ENCODE measurements at regions not wholly inside any gene's neighbourhood (a gene's known extent, or its start where the extent isn't known, plus 50 kb on each side); places are given as distances from the start of the nearest gene placed in this dataset.

DNA sequence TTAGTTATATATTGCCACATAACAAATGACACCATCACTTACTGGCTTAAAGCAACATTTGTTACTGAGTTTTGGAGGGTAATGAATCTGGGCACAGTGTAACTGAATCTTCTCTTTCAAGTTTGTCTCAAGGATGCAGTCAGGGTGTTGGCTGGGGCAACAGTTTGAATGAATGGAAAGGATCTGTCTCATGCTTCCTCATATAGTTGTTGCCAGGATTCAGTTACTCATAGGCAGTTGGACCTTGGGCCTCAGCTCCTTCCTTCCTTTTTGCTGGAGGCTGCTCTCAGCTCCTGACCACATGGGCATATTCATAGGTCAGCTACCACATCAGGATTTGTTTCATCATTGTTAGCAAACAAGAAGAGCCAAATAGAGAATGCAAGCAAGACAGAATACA is 466.1 kb upstream of the MC4R start:
- TF ChIP-seq POLR2A (IDR thresholded peaks at IDR 0.05; ENCODE audit: low read length) (no peak), GATA1 (IDR thresholded peaks at IDR 0.05; ENCODE audit: low read depth, low read length) (no peak)
- no peak for DNase-seq

DNA sequence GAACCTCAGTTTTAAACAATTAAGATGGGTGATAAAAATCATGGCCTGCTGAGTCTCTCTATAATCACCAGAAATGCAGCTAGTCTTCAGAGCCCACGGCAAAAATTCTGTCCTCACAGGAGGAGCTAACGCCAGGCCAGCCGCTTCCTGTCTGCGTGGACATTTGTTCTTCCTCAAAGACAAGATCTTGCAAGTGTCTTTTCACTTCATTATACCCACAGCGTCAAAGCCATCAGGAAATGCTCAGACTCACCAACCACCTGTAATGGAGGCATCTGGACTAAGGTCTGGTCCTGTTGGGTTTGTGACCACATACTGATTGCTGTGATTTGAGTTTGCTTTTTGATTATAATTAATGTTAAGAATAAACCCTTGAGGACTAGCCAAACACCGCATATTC is 473.8 kb upstream of the MC4R start:
- TF ChIP-seq POLR2A (IDR thresholded peaks at IDR 0.05; ENCODE audit: low read length) (no peak), GATA1 (IDR thresholded peaks at IDR 0.05; ENCODE audit: low read depth, low read length) (no peak)
- DNase-seq, result no peak

DNA sequence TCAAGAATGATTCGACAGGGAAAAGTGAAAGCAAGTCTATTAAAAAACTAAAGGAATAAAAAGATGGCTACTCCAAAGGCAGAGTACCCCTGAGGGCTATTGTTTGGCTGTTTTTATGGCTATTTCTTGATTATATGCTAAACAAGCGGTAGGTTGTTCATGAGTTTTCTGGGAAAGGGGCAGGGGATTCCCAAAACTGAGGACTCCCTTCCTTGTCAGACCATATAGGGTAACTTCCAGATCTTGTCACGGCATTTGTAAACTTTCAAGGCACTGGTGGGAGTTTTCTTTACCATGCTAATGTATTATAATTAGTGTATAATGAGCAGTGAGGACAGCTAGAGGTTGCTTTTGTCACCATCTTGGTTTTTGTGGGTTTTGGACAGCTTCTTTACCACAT is 474.9 kb upstream of the MC4R start:
- no peak for TF ChIP-seq GATA1 (IDR thresholded peaks at IDR 0.05; ENCODE audit: low read depth, low read length)
- TF ChIP-seq POLR2A (IDR thresholded peaks at IDR 0.05; ENCODE audit: low read length), result no peak
- no peak for DNase-seq

DNA sequence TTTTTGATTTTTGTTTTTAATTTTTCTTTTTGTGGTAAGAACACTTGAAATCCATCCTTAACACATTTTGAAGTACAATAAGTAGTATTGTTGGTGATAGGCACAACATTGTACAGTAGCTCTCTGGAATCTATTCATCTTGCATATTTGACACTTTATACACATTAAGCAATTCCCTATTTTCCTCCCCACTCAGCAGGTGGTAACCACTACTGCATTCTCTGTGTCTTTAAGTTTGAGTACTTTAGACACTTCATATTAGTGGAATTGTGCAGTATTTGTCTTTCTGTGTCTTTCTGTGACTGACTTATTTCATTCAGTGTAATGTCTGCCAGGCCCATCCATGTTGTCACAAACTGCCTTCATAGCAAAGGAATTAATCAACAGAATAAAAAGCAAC is 471.7 kb upstream of the CDH20 start:
- TF ChIP-seq GATA1 (IDR thresholded peaks at IDR 0.05; ENCODE audit: low read depth, low read length) (no peak), POLR2A (IDR thresholded peaks at IDR 0.05; ENCODE audit: low read length) (no peak)
- DNase-seq, result no peak

GRCh38 chr18:60862988-60863387 is 470.2 kb upstream of the CDH20 start:
- TF ChIP-seq POLR2A (IDR thresholded peaks at IDR 0.05; ENCODE audit: low read length) (no peak), GATA1 (IDR thresholded peaks at IDR 0.05; ENCODE audit: low read depth, low read length) (no peak)
- DNase-seq, result no peak

DNA sequence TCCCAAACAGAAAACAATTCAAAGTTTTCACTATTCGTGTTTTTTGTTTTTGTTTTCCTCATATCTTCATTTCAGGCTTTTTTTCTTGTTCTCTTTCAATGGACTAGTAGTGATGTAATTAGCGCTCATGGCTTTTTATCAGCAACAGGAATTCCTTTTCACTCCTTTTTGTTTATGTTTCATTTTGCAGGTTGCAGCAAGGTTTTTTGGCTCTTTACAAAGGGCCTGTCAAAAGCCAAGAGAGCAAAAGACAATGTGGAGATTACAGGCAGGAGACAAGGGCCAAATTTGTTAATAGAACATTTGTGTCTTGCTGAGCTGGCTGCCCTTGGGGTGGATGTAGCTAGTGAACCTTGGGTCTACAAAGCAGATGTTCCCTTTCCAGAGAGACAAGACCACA is 467.4 kb upstream of the CDH20 start:
- TF ChIP-seq GATA1 (IDR thresholded peaks at IDR 0.05; ENCODE audit: low read depth, low read length) (no peak), POLR2A (IDR thresholded peaks at IDR 0.05; ENCODE audit: low read length) (no peak)
- no peak for DNase-seq

- no peak for TF ChIP-seq POLR2A (IDR thresholded peaks at IDR 0.05; ENCODE audit: low read length)
- no peak for TF ChIP-seq GATA1 (IDR thresholded peaks at IDR 0.05; ENCODE audit: low read depth, low read length)
- DNase-seq, result no peak
These were observed 462.7 kb upstream of the CDH20 start for GRCh38 chr18:60870261-60871153.

GRCh38 chr18:60872434-60872833 is 460.8 kb upstream of the CDH20 start:
- TF ChIP-seq POLR2A (IDR thresholded peaks at IDR 0.05; ENCODE audit: low read length) (no peak), GATA1 (IDR thresholded peaks at IDR 0.05; ENCODE audit: low read depth, low read length) (no peak)
- DNase-seq, result no peak

DNA sequence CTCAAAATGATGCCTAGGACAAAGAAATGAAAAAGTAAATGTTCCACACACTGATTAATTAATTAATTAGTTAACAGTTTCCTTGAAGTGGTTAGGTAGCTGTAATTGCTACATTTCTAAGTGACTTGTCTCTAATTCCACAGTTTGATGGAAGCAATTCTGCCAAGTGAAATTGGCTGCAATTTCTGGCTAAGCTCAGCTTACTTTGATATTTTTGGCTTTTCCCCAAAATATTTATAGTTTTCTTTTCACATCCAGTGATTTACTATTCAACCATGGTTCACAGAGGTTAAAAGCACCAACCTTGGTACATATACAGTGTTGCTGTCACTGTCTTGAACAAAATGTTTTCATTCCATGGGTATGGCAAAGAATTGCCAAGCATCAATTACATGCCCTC is 459.5 kb upstream of the CDH20 start:
- DNase-seq, result no peak
- TF ChIP-seq POLR2A (IDR thresholded peaks at IDR 0.05; ENCODE audit: low read length), result no peak
- TF ChIP-seq GATA1 (IDR thresholded peaks at IDR 0.05; ENCODE audit: low read depth, low read length), result no peak

- no peak for TF ChIP-seq POLR2A (IDR thresholded peaks at IDR 0.05; ENCODE audit: low read length)
- no peak for TF ChIP-seq GATA1 (IDR thresholded peaks at IDR 0.05; ENCODE audit: low read depth, low read length)
- DNase-seq, result no peak
These were observed 457.2 kb upstream of the CDH20 start for GRCh38 chr18:60875957-60876507.

GRCh38 chr18:60880184-60880583 is 453.0 kb upstream of the CDH20 start:
- no peak for DNase-seq
- TF ChIP-seq GATA1 (IDR thresholded peaks at IDR 0.05; ENCODE audit: low read depth, low read length), result no peak

DNA sequence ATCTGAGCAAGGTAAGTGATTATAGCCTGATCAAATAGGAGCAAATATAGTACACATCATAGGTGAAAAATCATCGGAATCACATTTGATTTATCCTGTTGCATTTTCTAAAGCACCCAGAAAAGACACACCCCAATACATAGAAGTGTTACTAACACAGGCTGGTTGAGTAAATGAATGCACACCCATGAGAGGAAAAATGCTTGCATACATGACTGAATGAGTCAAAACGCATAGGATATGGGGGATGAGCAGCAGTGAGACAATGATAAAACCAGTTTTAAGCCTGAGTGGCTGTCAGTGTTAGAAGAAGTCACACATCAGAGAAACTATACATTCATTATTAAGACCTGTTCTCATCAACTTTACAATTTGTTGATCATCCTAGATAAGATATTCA is 449.6 kb upstream of the CDH20 start:
- DNase-seq, result no peak
- TF ChIP-seq GATA1 (IDR thresholded peaks at IDR 0.05; ENCODE audit: low read depth, low read length) (no peak), POLR2A (IDR thresholded peaks at IDR 0.05; ENCODE audit: low read length) (no peak)

GRCh38 chr18:60888071-60888624 is 445.1 kb upstream of the CDH20 start:
- TF ChIP-seq POLR2A (IDR thresholded peaks at IDR 0.05; ENCODE audit: low read length) (no peak), GATA1 (IDR thresholded peaks at IDR 0.05; ENCODE audit: low read depth, low read length) (no peak)
- DNase-seq, result no peak

GRCh38 chr18:60889442-60889841 is 443.8 kb upstream of the CDH20 start:
- no peak for TF ChIP-seq POLR2A (IDR thresholded peaks at IDR 0.05; ENCODE audit: low read length)
- no peak for TF ChIP-seq GATA1 (IDR thresholded peaks at IDR 0.05; ENCODE audit: low read depth, low read length)
- DNase-seq, result no peak

DNA sequence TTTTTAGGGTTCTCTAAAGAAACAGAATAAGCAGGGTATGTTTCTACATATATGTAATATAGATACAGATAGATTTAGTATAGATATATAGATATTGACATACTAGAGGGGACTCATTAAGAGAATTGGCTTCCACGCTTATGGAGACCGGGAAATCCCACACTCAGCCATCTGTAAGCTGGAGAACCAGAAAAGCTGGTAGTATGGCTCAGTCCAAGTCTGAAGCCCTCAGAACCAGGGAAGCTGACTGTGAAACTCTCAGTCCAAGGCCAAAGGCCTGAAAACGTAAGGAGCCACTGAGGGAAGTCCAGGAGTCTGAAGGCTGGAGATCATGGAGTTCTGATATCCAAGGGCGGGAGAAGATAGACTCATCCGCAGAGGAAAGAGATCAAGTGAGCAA is 441.3 kb upstream of the CDH20 start:
- TF ChIP-seq GATA1 (IDR thresholded peaks at IDR 0.05; ENCODE audit: low read depth, low read length), result no peak
- TF ChIP-seq POLR2A (IDR thresholded peaks at IDR 0.05; ENCODE audit: low read length), result no peak
- no peak for DNase-seq
